ENCODE measurements at regions not wholly inside any gene's neighbourhood (a gene's known extent, or its start where the extent isn't known, plus 50 kb on each side); places are given as distances from the start of the nearest gene placed in this dataset.

GRCh38 chr15:100705841-100706240 is 103.5 kb downstream of the ASB7 start:
- TF ChIP-seq CTCF (IDR thresholded peaks at IDR 0.05) (no peak), POLR2A (IDR thresholded peaks at IDR 0.05) (no peak)

Data from vagina (tissue), 2 donors.